ENCODE measurements at regions not wholly inside any gene's neighbourhood (a gene's known extent, or its start where the extent isn't known, plus 50 kb on each side); places are given as distances from the start of the nearest gene placed in this dataset.

GRCh38 chr14:98748966-98749365 lies 523.0 kb downstream of the BCL11B start:
- H4K20me1 ChIP-seq (ENCODE audit: insufficient read depth) = no peaks in the 10 kb centered on the region
- H3K36me3 ChIP-seq (ENCODE audit: insufficient read depth, low read length) = no peaks in the 10 kb centered on the region
- H3K4me2 ChIP-seq (ENCODE audit: low read length) = no peak overlapping the region
- H3F3A ChIP-seq (ENCODE audit: insufficient read depth, low read length, poor library complexity, severe bottlenecking) = no peaks in the 10 kb centered on the region
- no peak overlapping the region for H3K9ac ChIP-seq (ENCODE audit: low read length)
- TF ChIP-seq SMC3 (conservative IDR thresholded peaks at IDR 0.05; ENCODE audit: poor library complexity) (no peak), EZH2 (IDR thresholded peaks at IDR 0.05; ENCODE audit: borderline replicate concordance, insufficient read depth, low read length, poor library complexity, severe bottlenecking) (no peak), TAF1 (IDR thresholded peaks at IDR 0.05; ENCODE audit: low read depth) (no peak), MXI1 (conservative IDR thresholded peaks at IDR 0.05; ENCODE audit: poor library complexity, severe bottlenecking) (no peak), RAD21 (conservative IDR thresholded peaks at IDR 0.05) (no peak), POLR2AphosphoS5 (IDR thresholded peaks at IDR 0.05) (no peak), EP300 (conservative IDR thresholded peaks at IDR 0.05; ENCODE audit: poor library complexity, severe bottlenecking) (no peak), REST (IDR thresholded peaks at IDR 0.05; ENCODE audit: borderline replicate concordance) (no peak)
- TF ChIP-seq, protein P1, sequence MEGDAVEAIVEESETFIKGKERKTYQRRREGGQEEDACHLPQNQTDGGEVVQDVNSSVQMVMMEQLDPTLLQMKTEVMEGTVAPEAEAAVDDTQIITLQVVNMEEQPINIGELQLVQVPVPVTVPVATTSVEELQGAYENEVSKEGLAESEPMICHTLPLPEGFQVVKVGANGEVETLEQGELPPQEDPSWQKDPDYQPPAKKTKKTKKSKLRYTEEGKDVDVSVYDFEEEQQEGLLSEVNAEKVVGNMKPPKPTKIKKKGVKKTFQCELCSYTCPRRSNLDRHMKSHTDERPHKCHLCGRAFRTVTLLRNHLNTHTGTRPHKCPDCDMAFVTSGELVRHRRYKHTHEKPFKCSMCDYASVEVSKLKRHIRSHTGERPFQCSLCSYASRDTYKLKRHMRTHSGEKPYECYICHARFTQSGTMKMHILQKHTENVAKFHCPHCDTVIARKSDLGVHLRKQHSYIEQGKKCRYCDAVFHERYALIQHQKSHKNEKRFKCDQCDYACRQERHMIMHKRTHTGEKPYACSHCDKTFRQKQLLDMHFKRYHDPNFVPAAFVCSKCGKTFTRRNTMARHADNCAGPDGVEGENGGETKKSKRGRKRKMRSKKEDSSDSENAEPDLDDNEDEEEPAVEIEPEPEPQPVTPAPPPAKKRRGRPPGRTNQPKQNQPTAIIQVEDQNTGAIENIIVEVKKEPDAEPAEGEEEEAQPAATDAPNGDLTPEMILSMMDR (IDR thresholded peaks at IDR 0.05; ENCODE audit: poor library complexity, severe bottlenecking) = no peak
- no peaks in the 10 kb centered on the region for H3K9me2 ChIP-seq (ENCODE audit: insufficient read depth, low read length)
- no peaks in the 10 kb centered on the region for H3K79me2 ChIP-seq (replicated peaks; ENCODE audit: insufficient read depth, low read length)
- H3K9me3 ChIP-seq (ENCODE audit: low read length) = no peaks in the 10 kb centered on the region
- no peak overlapping the region for H2AFZ ChIP-seq (ENCODE audit: low read depth, low read length)
- H3K4me3 ChIP-seq (ENCODE audit: low read length) = no peak overlapping the region
- H3K27me3 ChIP-seq (ENCODE audit: insufficient read depth, low read depth, low read length) = no peaks in the 10 kb centered on the region
- no peak overlapping the region for H3K27ac ChIP-seq (ENCODE audit: low read length)

GRCh38 chr14:98751110-98751509 lies 520.9 kb downstream of the BCL11B start:
- no peak overlapping the region for H3K9ac ChIP-seq (ENCODE audit: low read length)
- TF ChIP-seq SMC3 (conservative IDR thresholded peaks at IDR 0.05; ENCODE audit: poor library complexity) (no peak), MXI1 (conservative IDR thresholded peaks at IDR 0.05; ENCODE audit: poor library complexity, severe bottlenecking) (no peak), RAD21 (conservative IDR thresholded peaks at IDR 0.05) (no peak), EZH2 (IDR thresholded peaks at IDR 0.05; ENCODE audit: borderline replicate concordance, insufficient read depth, low read length, poor library complexity, severe bottlenecking) (no peak), EP300 (conservative IDR thresholded peaks at IDR 0.05; ENCODE audit: poor library complexity, severe bottlenecking) (no peak), POLR2AphosphoS5 (IDR thresholded peaks at IDR 0.05) (no peak), REST (IDR thresholded peaks at IDR 0.05; ENCODE audit: borderline replicate concordance) (no peak), TAF1 (IDR thresholded peaks at IDR 0.05; ENCODE audit: low read depth) (no peak)
- TF ChIP-seq, protein P1 (IDR thresholded peaks at IDR 0.05; ENCODE audit: poor library complexity, severe bottlenecking) = no peak

More at GRCh38 chr14:98751110-98751509, 520.9 kb downstream of the BCL11B start:
- Histone ChIP-seq H3K27me3 (ENCODE audit: insufficient read depth, low read depth, low read length) (no peaks in the 10 kb centered on the region), H2AFZ (ENCODE audit: low read depth, low read length) (no peak overlapping the region), H4K20me1 (ENCODE audit: insufficient read depth) (no peaks in the 10 kb centered on the region), H3K4me3 (ENCODE audit: low read length) (no peak overlapping the region), H3K27ac (ENCODE audit: low read length) (no peak overlapping the region), H3F3A (ENCODE audit: insufficient read depth, low read length, poor library complexity, severe bottlenecking) (no peaks in the 10 kb centered on the region), H3K9me3 (ENCODE audit: low read length) (no peaks in the 10 kb centered on the region), H3K4me2 (ENCODE audit: low read length) (no peak overlapping the region), H3K36me3 (ENCODE audit: insufficient read depth, low read length) (no peaks in the 10 kb centered on the region), H3K79me2 (replicated peaks; ENCODE audit: insufficient read depth, low read length) (no peaks in the 10 kb centered on the region), H3K9me2 (ENCODE audit: insufficient read depth, low read length) (no peaks in the 10 kb centered on the region)

Measured in neural cell (in vitro differentiated cells).